ENCODE measurements at regions not wholly inside any gene's neighbourhood (a gene's known extent, or its start where the extent isn't known, plus 50 kb on each side); places are given as distances from the start of the nearest gene placed in this dataset.
A peak's percentile ranks its signal among the peaks of the same experiment; 100 is the strongest.

GRCh38 chr1:73218995-73219546, 936.7 kb upstream of the NEGR1 start:
- TF ChIP-seq CTCF (IDR thresholded peaks at IDR 0.05; ENCODE audit: low read length): no peak
- no peak for TF ChIP-seq EZH2 (IDR thresholded peaks at IDR 0.05; ENCODE audit: borderline replicate concordance, low read length)
- no peaks in the 10 kb centered on the region for H3K36me3 ChIP-seq (ENCODE audit: insufficient read depth, low read length)
- H4K20me1 ChIP-seq (ENCODE audit: insufficient read depth, low read length): no peaks in the 10 kb centered on the region

GRCh38 chr1:73205294-73205973, 923.1 kb upstream of the NEGR1 start:
- Histone ChIP-seq H3K9me3 (ENCODE audit: low read length) (no peaks in the 10 kb centered on the region), H3K79me2 (ENCODE audit: insufficient read depth, low read length) (no peaks in the 10 kb centered on the region), H3K36me3 (ENCODE audit: insufficient read depth, low read length) (no peaks in the 10 kb centered on the region), H3K27me3 (ENCODE audit: insufficient read depth, low read length) (no peaks in the 10 kb centered on the region), H3K9ac (ENCODE audit: low read length) (no peak overlapping the region), H3K4me2 (ENCODE audit: low read length) (no peak overlapping the region), H4K20me1 (ENCODE audit: insufficient read depth, low read length) (no peaks in the 10 kb centered on the region), H3K4me1 (ENCODE audit: insufficient read depth, low read length, severe bottlenecking) (no peaks in the 10 kb centered on the region), H3K4me3 (ENCODE audit: low read depth, low read length, poor library complexity, severe bottlenecking) (no peak overlapping the region), H3K27ac (ENCODE audit: low read depth, low read length, poor library complexity, severe bottlenecking) (no peak overlapping the region), H2AFZ (ENCODE audit: low read length) (no peak overlapping the region), H3F3A (ENCODE audit: insufficient read depth, low read length) (no peaks in the 10 kb centered on the region), H3K9me2 (ENCODE audit: low read depth, low read length) (no peaks in the 10 kb centered on the region)
- TF ChIP-seq CTCF (IDR thresholded peaks at IDR 0.05; ENCODE audit: low read length): peak; percentile 38; the same call in 1 of the 2 replicates
- TF ChIP-seq EZH2 (IDR thresholded peaks at IDR 0.05; ENCODE audit: borderline replicate concordance, low read length): no peak

More at GRCh38 chr1:73218995-73219546, 936.7 kb upstream of the NEGR1 start:
- Histone ChIP-seq H3K4me3 (ENCODE audit: low read depth, low read length, poor library complexity, severe bottlenecking) (no peak overlapping the region), H3F3A (ENCODE audit: insufficient read depth, low read length) (no peaks in the 10 kb centered on the region), H3K9me2 (ENCODE audit: low read depth, low read length) (no peaks in the 10 kb centered on the region), H3K79me2 (ENCODE audit: insufficient read depth, low read length) (no peaks in the 10 kb centered on the region), H3K4me2 (ENCODE audit: low read length) (no peak overlapping the region), H3K27me3 (ENCODE audit: insufficient read depth, low read length) (no peaks in the 10 kb centered on the region), H3K9ac (ENCODE audit: low read length) (no peak overlapping the region), H2AFZ (ENCODE audit: low read length) (no peak overlapping the region), H3K27ac (ENCODE audit: low read depth, low read length, poor library complexity, severe bottlenecking) (no peak overlapping the region), H3K9me3 (ENCODE audit: low read length) (no peaks in the 10 kb centered on the region), H3K4me1 (ENCODE audit: insufficient read depth, low read length, severe bottlenecking) (no peaks in the 10 kb centered on the region)

GRCh38 chr1:73197972-73198371, 915.6 kb upstream of the NEGR1 start:
- H3F3A ChIP-seq (ENCODE audit: insufficient read depth, low read length): no peaks in the 10 kb centered on the region
- no peaks in the 10 kb centered on the region for H4K20me1 ChIP-seq (ENCODE audit: insufficient read depth, low read length)
- no peak for TF ChIP-seq EZH2 (IDR thresholded peaks at IDR 0.05; ENCODE audit: borderline replicate concordance, low read length)
- TF ChIP-seq CTCF (IDR thresholded peaks at IDR 0.05; ENCODE audit: low read length): no peak
- H3K9me2 ChIP-seq (ENCODE audit: low read depth, low read length): no peaks in the 10 kb centered on the region
- no peaks in the 10 kb centered on the region for H3K79me2 ChIP-seq (ENCODE audit: insufficient read depth, low read length)
- no peak overlapping the region for H3K9ac ChIP-seq (ENCODE audit: low read length)
- no peak overlapping the region for H3K4me3 ChIP-seq (ENCODE audit: low read depth, low read length, poor library complexity, severe bottlenecking)
- no peak overlapping the region for H3K4me2 ChIP-seq (ENCODE audit: low read length)
- H3K27me3 ChIP-seq (ENCODE audit: insufficient read depth, low read length): no peaks in the 10 kb centered on the region
- no peaks in the 10 kb centered on the region for H3K4me1 ChIP-seq (ENCODE audit: insufficient read depth, low read length, severe bottlenecking)
- H3K36me3 ChIP-seq (ENCODE audit: insufficient read depth, low read length): no peaks in the 10 kb centered on the region
- no peak overlapping the region for H3K27ac ChIP-seq (ENCODE audit: low read depth, low read length, poor library complexity, severe bottlenecking)
- H3K9me3 ChIP-seq (ENCODE audit: low read length): no peaks in the 10 kb centered on the region
- H2AFZ ChIP-seq (ENCODE audit: low read length): no peak overlapping the region

Data from OCI-LY1 (cell line).